ENCODE measurements at regions not wholly inside any gene's neighbourhood (a gene's known extent, or its start where the extent isn't known, plus 50 kb on each side); places are given as distances from the start of the nearest gene placed in this dataset.

GRCh38 chr9:90064248-90064647 is 459.4 kb downstream of the GADD45G start:
- peaks cover 15% of the 10 kb centered on the region for H3K27me3 Mint-ChIP-seq
- no peaks in the 10 kb centered on the region for H3K36me3 Mint-ChIP-seq (ENCODE audit: low read depth)
- no peak overlapping the region for H3K27ac Mint-ChIP-seq
- DNase-seq: no peak
- no peak for ATAC-seq (ENCODE audit: low read depth)
- no peak for TF ChIP-seq CTCF (IDR thresholded peaks at IDR 0.05)
- ChIA-PET POLR2A (no interaction called here), CTCF (no interaction called here)
- no peaks in the 10 kb centered on the region for H3K4me1 Mint-ChIP-seq
- no peaks in the 10 kb centered on the region for H3K9me3 Mint-ChIP-seq
- no peak overlapping the region for H3K4me3 Mint-ChIP-seq
- intact Hi-C loops (cut with micrococcal nuclease): no loop called here

GRCh38 chr9:90064971-90065370 is 460.2 kb downstream of the GADD45G start:
- ChIA-PET CTCF (no interaction called here), POLR2A (no interaction called here)
- DNase-seq (no peak), ATAC-seq (ENCODE audit: low read depth) (no peak)
- no peak overlapping the region for H3K4me3 Mint-ChIP-seq
- H3K27me3 Mint-ChIP-seq: peaks cover 18% of the 10 kb centered on the region
- TF ChIP-seq CTCF (IDR thresholded peaks at IDR 0.05): no peak
- intact Hi-C loops (cut with micrococcal nuclease): no loop called here
- no peaks in the 10 kb centered on the region for H3K36me3 Mint-ChIP-seq (ENCODE audit: low read depth)
- no peak overlapping the region for H3K27ac Mint-ChIP-seq
- no peaks in the 10 kb centered on the region for H3K4me1 Mint-ChIP-seq
- H3K9me3 Mint-ChIP-seq: no peaks in the 10 kb centered on the region

GRCh38 chr9:90065851-90066250 is 461.0 kb downstream of the GADD45G start:
- no peaks in the 10 kb centered on the region for H3K9me3 Mint-ChIP-seq
- ChIA-PET POLR2A (no interaction called here), CTCF (no interaction called here)
- H3K4me3 Mint-ChIP-seq: no peak overlapping the region
- DNase-seq: no peak
- H3K27ac Mint-ChIP-seq: no peak overlapping the region
- TF ChIP-seq CTCF (IDR thresholded peaks at IDR 0.05): no peak
- peaks cover 19% of the 10 kb centered on the region for H3K27me3 Mint-ChIP-seq
- intact Hi-C loops (cut with micrococcal nuclease): no loop called here
- no peaks in the 10 kb centered on the region for H3K4me1 Mint-ChIP-seq
- ATAC-seq (ENCODE audit: low read depth): no peak
- H3K36me3 Mint-ChIP-seq (ENCODE audit: low read depth): no peaks in the 10 kb centered on the region

GRCh38 chr9:90069085-90069484 is 464.3 kb downstream of the GADD45G start:
- no peaks in the 10 kb centered on the region for H3K9me3 Mint-ChIP-seq
- intact Hi-C loops (cut with micrococcal nuclease): no loop called here
- H3K4me1 Mint-ChIP-seq: no peaks in the 10 kb centered on the region
- CTCF ChIA-PET: no interaction called here
- H3K27me3 Mint-ChIP-seq: peaks cover 30% of the 10 kb centered on the region
- POLR2A ChIA-PET: no interaction called here
- no peaks in the 10 kb centered on the region for H3K36me3 Mint-ChIP-seq (ENCODE audit: low read depth)
- DNase-seq (no peak), ATAC-seq (ENCODE audit: low read depth) (no peak)
- no peak for TF ChIP-seq CTCF (IDR thresholded peaks at IDR 0.05)
- H3K4me3 Mint-ChIP-seq: no peak overlapping the region
- no peak overlapping the region for H3K27ac Mint-ChIP-seq

GRCh38 chr9:90070056-90070455 is 465.2 kb downstream of the GADD45G start:
- no peak for TF ChIP-seq CTCF (IDR thresholded peaks at IDR 0.05)
- Mint-ChIP-seq H3K9me3 (no peaks in the 10 kb centered on the region), H3K4me1 (no peaks in the 10 kb centered on the region), H3K4me3 (no peak overlapping the region), H3K27ac (no peak overlapping the region), H3K36me3 (ENCODE audit: low read depth) (no peaks in the 10 kb centered on the region), H3K27me3 (peaks cover 31% of the 10 kb centered on the region)
- ChIA-PET CTCF (interaction anchor here (1.0 kb wide), 1 partner anchor 467 kb away, joined by 4 read pairs; no protein-coding TSS in a partner anchor), POLR2A (no interaction called here)
- DNase-seq: no peak
- intact Hi-C loops (cut with micrococcal nuclease): no loop called here
- no peak for ATAC-seq (ENCODE audit: low read depth)

Data from activated B cell treated with CpG ODN at 0.5 μM for 24 hours (primary cell).